OCI-LY7 (cell line): ENCODE measurements at regions not wholly inside any gene's neighbourhood (a gene's known extent, or its start where the extent isn't known, plus 50 kb on each side); places are given as distances from the start of the nearest gene placed in this dataset.

Experiments
- CTCF ChIP-seq: fragments of 200-600 bp; sonication (generic); conservative IDR thresholded peaks from 2 replicates; pipeline ENCODE4 v1.5.1; 2014; ENCODE audit warnings: mild to moderate bottlenecking, antibody characterized with exemption, low read length, moderate library complexity, mixed read lengths
- EZH2phosphoT487 ChIP-seq: fragments of 200-600 bp; sonication (generic); IDR thresholded peaks from 2 replicates; pipeline ENCODE4 v1.6.1; 2018; ENCODE audit warnings: low read depth, borderline replicate concordance, mild to moderate bottlenecking, mixed run types, antibody characterized with exemption, low read length, moderate library complexity, mixed read lengths

- TF ChIP-seq CTCF (no peak), EZH2phosphoT487 (no peak)
Measured at GRCh38 chr6:11304946-11305345, 72.5 kb upstream of the NEDD9 start.
